Type B pancreatic cell (in vitro differentiated cells): ENCODE measurements at regions not wholly inside any gene's neighbourhood (a gene's known extent, or its start where the extent isn't known, plus 50 kb on each side); places are given as distances from the start of the nearest gene placed in this dataset.

Experiments
- DNase-seq: peaks from one replicate; pipeline ENCODE4 v3.0.0; 2021; ENCODE audit warnings: mixed read lengths; ENCODE audit not compliant: unreplicated experiment; ENCODE audit errors: extremely low spot score
- H3K27ac Mint-ChIP-seq: 2 replicates; pipeline ENCODE4 v1.8.0; 2021; ENCODE audit warnings: mild to moderate bottlenecking, mixed read lengths
- H3K27me3 Mint-ChIP-seq: 2 replicates; pipeline ENCODE4 v1.8.0; 2021; ENCODE audit warnings: mixed read lengths
- H3K36me3 Mint-ChIP-seq: 2 replicates; pipeline ENCODE4 v1.8.0; 2021; ENCODE audit warnings: mixed read lengths
- H3K4me1 Mint-ChIP-seq: one replicate; pipeline ENCODE4 v1.8.0; 2021; ENCODE audit warnings: mixed read lengths; ENCODE audit not compliant: unreplicated experiment
- H3K4me3 Mint-ChIP-seq: 2 replicates; pipeline ENCODE4 v1.8.0; 2021; ENCODE audit warnings: mild to moderate bottlenecking, mixed read lengths
- H3K9me3 Mint-ChIP-seq: 2 replicates; pipeline ENCODE4 v1.8.0; 2021; ENCODE audit warnings: mixed read lengths
- TF ChIP-seq, protein P1 (sequence below): fragments of 200-600 bp; sonication (generic); conservative IDR thresholded peaks from 2 replicates; pipeline ENCODE4 v1.5.0; 2021; ENCODE audit warnings: antibody characterized with exemption, mild to moderate bottlenecking

DNA sequence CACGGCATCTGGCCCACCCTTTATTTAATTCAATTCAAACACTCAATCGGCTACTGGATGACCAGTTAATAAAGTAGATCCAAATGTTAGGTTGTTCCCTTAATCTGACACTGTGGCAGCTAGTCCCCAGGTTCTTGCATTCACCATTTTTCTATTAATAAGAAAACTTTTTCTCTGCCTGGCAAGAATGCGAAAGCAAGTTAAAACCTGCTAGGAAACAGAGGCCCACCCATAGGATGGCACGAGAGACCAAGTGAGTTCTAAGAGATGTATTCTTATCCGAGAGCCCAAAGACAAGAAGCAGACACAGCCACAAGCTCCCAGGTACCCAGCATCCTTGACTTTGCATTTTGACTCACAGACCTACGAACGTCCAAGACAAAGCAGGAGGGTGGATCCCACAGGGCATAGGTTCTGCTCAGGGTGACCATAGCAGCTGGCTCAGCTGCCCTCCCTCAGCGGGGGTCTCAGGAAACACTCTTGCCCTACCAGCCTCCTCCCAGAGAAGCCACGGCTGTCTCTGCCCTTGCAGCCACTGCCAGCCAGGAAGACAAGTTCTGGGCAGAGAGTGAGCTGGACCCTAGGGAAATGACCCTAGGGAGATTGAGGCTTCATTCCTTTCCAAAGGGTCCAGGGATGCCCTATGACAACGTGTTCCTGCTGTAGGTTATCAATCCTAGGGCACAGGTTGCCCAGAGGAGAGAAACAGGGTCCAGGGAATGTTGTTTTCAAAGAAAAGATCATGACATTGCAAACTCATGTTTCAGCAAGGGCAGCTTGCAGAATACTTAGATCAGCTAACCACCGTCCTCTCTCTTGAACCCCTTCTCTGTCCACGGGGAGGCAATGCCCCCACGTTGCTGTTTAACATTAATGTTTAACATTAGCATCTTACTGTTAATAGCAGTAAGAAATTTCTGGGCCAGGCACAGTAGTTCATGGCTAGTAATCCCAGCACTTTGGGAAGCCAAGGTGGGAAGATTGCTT is 147.2 kb upstream of the ZNF507 start:
- Mint-ChIP-seq H3K9me3 (peaks cover 4% of the 10 kb centered on the region), H3K27me3 (peaks cover 6% of the 10 kb centered on the region), H3K27ac (no peak overlapping the region), H3K4me3 (no peak overlapping the region), H3K36me3 (no peaks in the 10 kb centered on the region), H3K4me1 (no peaks in the 10 kb centered on the region)
- DNase-seq, result peak; percentile 32
- TF ChIP-seq, protein P1, sequence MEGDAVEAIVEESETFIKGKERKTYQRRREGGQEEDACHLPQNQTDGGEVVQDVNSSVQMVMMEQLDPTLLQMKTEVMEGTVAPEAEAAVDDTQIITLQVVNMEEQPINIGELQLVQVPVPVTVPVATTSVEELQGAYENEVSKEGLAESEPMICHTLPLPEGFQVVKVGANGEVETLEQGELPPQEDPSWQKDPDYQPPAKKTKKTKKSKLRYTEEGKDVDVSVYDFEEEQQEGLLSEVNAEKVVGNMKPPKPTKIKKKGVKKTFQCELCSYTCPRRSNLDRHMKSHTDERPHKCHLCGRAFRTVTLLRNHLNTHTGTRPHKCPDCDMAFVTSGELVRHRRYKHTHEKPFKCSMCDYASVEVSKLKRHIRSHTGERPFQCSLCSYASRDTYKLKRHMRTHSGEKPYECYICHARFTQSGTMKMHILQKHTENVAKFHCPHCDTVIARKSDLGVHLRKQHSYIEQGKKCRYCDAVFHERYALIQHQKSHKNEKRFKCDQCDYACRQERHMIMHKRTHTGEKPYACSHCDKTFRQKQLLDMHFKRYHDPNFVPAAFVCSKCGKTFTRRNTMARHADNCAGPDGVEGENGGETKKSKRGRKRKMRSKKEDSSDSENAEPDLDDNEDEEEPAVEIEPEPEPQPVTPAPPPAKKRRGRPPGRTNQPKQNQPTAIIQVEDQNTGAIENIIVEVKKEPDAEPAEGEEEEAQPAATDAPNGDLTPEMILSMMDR, result no peak

DNA sequence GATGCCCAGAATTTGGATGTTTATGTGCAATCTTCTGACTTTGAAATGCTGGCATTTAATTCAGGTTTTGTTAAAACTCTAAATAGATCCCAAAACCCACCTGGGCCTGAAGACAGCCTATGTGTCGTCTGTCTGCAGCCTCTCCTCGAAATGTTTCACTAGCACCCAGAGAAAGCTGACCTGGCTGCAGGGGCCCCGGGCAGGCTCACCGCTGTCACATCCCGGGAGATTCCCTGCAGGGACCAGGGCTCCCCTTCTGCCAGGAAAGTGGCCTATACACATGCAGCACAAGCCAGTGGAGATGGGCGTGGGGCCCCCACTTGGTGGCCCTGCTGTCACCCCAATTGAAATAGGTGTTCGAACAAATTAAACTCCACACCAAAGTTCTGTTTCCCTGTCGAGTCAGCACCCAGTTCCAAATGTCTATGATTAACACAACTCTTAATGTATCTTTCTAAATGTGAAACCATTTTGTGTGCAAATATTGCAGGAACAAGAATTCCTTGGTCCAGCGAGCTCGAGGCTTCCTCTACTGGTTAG is 145.8 kb upstream of the ZNF507 start:
- TF ChIP-seq, protein P1, result no peak
- H3K27me3 Mint-ChIP-seq, result peaks cover 3% of the 10 kb centered on the region

DNA sequence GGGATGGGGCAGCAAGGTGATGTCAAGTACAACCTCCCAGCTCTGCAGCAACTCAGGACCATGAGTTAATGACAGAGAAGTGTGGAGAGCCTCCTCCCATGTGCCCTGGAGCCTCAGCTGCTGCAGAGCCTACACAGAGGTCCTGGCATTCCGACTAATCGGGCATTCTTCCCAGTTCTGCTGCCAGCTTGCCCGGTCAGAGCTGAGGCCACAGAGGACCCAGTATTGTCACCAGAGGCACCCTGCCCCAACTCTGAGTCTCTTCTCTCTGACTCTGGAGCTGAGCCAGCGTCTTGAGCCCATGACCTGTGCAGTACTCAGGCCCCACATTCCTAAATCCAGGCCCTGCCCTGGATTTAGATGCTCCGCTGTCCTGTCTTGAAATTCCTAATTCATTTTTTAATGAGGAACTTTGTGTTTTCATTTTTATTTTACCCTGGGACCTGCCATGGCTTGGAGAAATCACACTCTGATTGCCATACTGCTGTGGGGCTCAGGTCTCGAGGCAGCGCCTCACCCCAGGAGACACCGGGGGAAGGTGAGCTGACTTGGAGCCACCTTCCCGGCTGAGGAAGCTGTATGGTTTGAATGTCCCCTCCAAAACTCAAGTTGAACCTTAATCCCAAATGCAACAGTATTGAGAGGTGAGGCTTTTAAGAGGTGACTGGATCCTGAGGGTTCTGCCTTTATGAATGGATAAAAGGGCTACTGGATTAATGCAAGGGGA is 144.9 kb upstream of the ZNF507 start:
- peak; percentile 43 for DNase-seq
- Mint-ChIP-seq H3K4me3 (no peak overlapping the region), H3K9me3 (no peaks in the 10 kb centered on the region), H3K36me3 (no peaks in the 10 kb centered on the region), H3K27ac (no peak overlapping the region), H3K4me1 (no peaks in the 10 kb centered on the region), H3K27me3 (peaks cover 3% of the 10 kb centered on the region)
- TF ChIP-seq, protein P1, result no peak

More for the DNA sequence above, 145.8 kb upstream of the ZNF507 start:
- Mint-ChIP-seq H3K36me3 (no peaks in the 10 kb centered on the region), H3K9me3 (no peaks in the 10 kb centered on the region), H3K4me1 (no peaks in the 10 kb centered on the region), H3K4me3 (no peak overlapping the region), H3K27ac (no peak overlapping the region)
- peak; percentile 22 for DNase-seq

DNA sequence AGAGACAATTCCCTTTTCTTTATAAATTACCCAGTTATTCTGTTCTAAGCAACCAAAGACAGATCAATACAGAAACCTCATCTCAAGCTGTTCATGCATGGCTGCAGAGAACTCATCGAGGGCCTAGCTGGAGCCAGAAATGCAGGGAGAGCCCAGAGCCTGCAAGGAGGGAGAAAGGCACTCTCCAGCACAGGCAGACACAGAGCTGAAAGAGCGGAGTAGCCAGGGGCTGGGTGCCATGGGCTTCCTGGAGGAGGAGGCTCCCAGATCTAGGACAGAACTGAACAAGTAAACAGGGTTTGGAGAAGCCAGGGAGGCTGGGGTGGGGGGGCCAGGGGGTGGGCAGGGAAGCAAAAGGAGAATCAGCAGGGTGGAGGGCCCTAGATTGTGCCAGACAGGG is 144.2 kb upstream of the ZNF507 start:
- H3K27ac Mint-ChIP-seq, result no peak overlapping the region
- peaks cover 7% of the 10 kb centered on the region for H3K27me3 Mint-ChIP-seq
- TF ChIP-seq, protein P1, result no peak
- H3K4me1 Mint-ChIP-seq, result no peaks in the 10 kb centered on the region
- peak; percentile 43 for DNase-seq
- no peak overlapping the region for H3K4me3 Mint-ChIP-seq
- H3K36me3 Mint-ChIP-seq, result no peaks in the 10 kb centered on the region
- H3K9me3 Mint-ChIP-seq, result peaks cover 4% of the 10 kb centered on the region

DNA sequence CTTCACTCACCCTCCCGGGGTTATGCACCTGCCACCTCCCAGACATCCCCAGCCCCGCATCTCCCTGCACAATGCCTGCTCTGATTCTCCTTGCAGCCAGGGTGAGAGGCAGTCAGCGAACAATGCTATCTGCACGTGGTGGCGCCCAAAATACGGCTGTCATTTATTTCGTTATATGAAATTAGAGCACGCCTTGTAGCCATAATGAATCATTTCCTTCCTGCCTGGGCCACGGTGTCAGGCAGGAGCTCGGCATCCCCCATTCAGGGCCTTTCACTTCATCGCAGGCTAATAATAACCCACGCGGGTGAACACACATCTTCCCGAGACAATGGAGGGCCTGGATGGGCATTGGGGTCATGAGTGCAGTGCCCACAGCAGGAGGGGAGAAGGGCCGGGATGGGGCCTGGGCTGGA is 143.8 kb upstream of the ZNF507 start:
- peaks cover 8% of the 10 kb centered on the region for H3K27me3 Mint-ChIP-seq
- TF ChIP-seq, protein P1, result no peak

More for the DNA sequence above, 143.8 kb upstream of the ZNF507 start:
- Mint-ChIP-seq H3K4me3 (no peak overlapping the region), H3K27ac (no peak overlapping the region), H3K9me3 (peaks cover 6% of the 10 kb centered on the region), H3K4me1 (no peaks in the 10 kb centered on the region), H3K36me3 (no peaks in the 10 kb centered on the region)
- DNase-seq, result peak; percentile 59
